Lower lobe of right lung (tissue), 2 donors: ENCODE measurements at regions not wholly inside any gene's neighbourhood (a gene's known extent, or its start where the extent isn't known, plus 50 kb on each side); places are given as distances from the start of the nearest gene placed in this dataset.

Experiments
- ATAC-seq, 2 donors: fragments of 200-7000 bp; cut with Tn5 transposase; one replicate each; pipeline ENCODE4 v1.9.1; 2020 to 2022; ENCODE audit warnings: mild to moderate bottlenecking in 2 of 2, moderate library complexity in 2 of 2
- DNase-seq: peaks from one replicate; pipeline ENCODE4 v3.0.0-alpha.2; 2020
- H3K27ac ChIP-seq: fragments of 200-600 bp; one replicate; pipeline ENCODE4 v1.8.0; 2022
- H3K27me3 ChIP-seq: fragments of 200-600 bp; one replicate; pipeline ENCODE4 v1.8.0; 2022; ENCODE audit warnings: low read depth
- H3K36me3 ChIP-seq: fragments of 200-600 bp; one replicate; pipeline ENCODE4 v1.8.0; 2022; ENCODE audit warnings: mild to moderate bottlenecking
- H3K4me1 ChIP-seq: fragments of 200-600 bp; one replicate; pipeline ENCODE4 v1.8.0; 2022
- H3K4me3 ChIP-seq: fragments of 200-600 bp; one replicate; pipeline ENCODE4 v1.8.0; 2022; ENCODE audit warnings: mild to moderate bottlenecking
- H3K9me3 ChIP-seq: fragments of 200-600 bp; one replicate; pipeline ENCODE4 v1.8.0; 2022
- intact Hi-C: fragments of 100-400 bp; cut with DNase I; formaldehyde crosslinking; loops from one replicate; pipeline ENCODE4 v1.11.0; 2022
- TF ChIP-seq, protein P1 (sequence below): fragments of 200-600 bp; IDR thresholded peaks from one replicate; pipeline ENCODE4 v1.8.0; 2022; ENCODE audit warnings: antibody characterized with exemption, mild to moderate bottlenecking
- donor health status: DM: no; HTN: yes; CAD: no; lungs with severe emphysema.

DNA sequence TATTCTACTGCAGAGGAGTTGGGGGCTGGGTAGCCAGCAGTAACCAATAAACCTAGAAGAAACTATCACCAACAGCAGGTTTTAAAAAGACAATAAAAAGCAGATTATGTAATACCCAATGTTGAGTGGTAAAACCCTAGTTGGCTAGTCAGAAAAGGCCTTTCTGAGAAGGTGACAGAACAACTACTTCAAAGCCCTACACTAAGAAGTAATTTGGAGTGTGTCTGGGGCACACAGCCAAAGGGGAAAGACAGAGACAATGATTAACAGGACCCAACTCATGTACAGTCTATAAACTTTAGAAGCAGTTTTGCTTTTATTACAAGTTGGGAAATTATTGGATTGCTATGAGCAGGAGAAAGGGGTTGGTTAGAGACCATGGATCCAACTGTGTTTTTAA is 77.2 kb upstream of the TMEM106B start:
- H3K4me3 ChIP-seq, result no peak overlapping the region
- intact Hi-C loops, result no loop called here
- H3K36me3 ChIP-seq, result no peaks in the 10 kb centered on the region
- H3K27ac ChIP-seq, result no peak overlapping the region
- DNase-seq, result no peak
- TF ChIP-seq, protein P1, sequence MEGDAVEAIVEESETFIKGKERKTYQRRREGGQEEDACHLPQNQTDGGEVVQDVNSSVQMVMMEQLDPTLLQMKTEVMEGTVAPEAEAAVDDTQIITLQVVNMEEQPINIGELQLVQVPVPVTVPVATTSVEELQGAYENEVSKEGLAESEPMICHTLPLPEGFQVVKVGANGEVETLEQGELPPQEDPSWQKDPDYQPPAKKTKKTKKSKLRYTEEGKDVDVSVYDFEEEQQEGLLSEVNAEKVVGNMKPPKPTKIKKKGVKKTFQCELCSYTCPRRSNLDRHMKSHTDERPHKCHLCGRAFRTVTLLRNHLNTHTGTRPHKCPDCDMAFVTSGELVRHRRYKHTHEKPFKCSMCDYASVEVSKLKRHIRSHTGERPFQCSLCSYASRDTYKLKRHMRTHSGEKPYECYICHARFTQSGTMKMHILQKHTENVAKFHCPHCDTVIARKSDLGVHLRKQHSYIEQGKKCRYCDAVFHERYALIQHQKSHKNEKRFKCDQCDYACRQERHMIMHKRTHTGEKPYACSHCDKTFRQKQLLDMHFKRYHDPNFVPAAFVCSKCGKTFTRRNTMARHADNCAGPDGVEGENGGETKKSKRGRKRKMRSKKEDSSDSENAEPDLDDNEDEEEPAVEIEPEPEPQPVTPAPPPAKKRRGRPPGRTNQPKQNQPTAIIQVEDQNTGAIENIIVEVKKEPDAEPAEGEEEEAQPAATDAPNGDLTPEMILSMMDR, result no peak
- peak; percentile 66 to 81 for ATAC-seq
- H3K9me3 ChIP-seq, result no peaks in the 10 kb centered on the region
- no peaks in the 10 kb centered on the region for H3K4me1 ChIP-seq
- H3K27me3 ChIP-seq, result no peaks in the 10 kb centered on the region

DNA sequence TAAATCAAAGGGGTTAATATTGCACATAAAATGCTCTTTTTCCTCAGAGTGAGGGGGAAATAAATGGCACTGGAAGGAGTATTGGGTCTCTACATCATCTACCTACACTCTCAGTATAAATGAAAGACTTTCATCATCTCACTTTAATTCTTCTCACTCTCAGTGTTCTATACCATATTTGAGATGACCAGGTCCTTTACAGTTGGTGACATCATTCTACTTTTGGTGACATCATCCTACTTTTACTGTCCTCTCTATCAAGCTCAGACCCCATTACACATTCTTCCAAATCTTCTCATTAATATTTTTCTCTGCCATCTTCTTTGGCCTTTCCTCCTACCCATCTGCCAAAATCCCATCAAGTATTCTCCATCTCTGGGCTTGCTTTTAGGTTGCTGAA is 74.6 kb upstream of the TMEM106B start:
- TF ChIP-seq, protein P1, result no peak
- Histone ChIP-seq H3K27ac (no peak overlapping the region), H3K36me3 (no peaks in the 10 kb centered on the region), H3K4me1 (no peaks in the 10 kb centered on the region), H3K9me3 (no peaks in the 10 kb centered on the region), H3K4me3 (no peak overlapping the region), H3K27me3 (no peaks in the 10 kb centered on the region)
- DNase-seq (no peak), ATAC-seq (no peak)
- intact Hi-C loops, result no loop called here

DNA sequence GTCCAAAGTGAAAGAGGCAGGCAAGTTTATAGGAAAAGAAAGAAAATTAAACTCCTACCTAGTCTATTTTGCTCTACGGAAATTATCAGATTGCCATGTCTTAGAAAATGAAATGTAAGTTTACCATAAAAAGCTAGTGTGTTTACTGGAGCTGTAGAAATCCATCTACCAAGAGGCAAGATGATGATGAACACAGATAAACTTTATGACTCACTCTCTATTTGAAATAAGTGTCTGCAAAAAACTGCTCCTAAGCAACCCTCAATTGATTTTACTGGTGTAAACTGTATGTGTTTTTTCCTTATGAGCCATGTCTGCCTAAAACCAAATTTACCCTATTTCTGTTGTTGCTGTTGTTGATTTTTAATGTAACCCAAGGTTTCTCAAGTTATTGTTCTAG is 73.8 kb upstream of the TMEM106B start:
- ATAC-seq, result no peak
- no peak overlapping the region for H3K27ac ChIP-seq
- H3K4me3 ChIP-seq, result no peak overlapping the region
- H3K27me3 ChIP-seq, result no peaks in the 10 kb centered on the region
- H3K9me3 ChIP-seq, result no peaks in the 10 kb centered on the region
- intact Hi-C loops, result no loop called here
- H3K4me1 ChIP-seq, result no peaks in the 10 kb centered on the region
- no peaks in the 10 kb centered on the region for H3K36me3 ChIP-seq
- TF ChIP-seq, protein P1, result no peak
- DNase-seq, result no peak

DNA sequence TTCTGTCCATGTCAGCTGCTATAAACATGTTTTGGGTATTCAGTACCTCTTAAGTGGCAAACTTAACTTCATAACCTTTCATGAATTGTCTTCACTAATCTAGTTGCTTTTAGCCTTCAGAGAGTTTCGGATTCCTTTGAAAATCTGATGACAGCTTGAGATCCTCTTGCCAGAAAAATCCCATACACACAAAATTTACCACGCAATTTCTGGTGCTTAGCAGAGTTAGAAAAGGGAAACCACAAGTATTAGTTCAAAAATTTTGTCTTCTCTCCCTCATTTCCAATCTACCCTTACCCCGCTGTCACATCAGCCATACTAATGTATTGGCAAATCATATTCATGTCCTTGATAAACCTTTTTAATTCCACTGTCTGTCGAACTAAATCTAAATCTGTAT is 72.7 kb upstream of the TMEM106B start:
- TF ChIP-seq, protein P1, result no peak
- intact Hi-C loops, result no loop called here
- H3K9me3 ChIP-seq, result no peaks in the 10 kb centered on the region
- H3K27ac ChIP-seq, result no peak overlapping the region
- DNase-seq (no peak), ATAC-seq (no peak)
- H3K27me3 ChIP-seq, result no peaks in the 10 kb centered on the region
- H3K4me1 ChIP-seq, result no peaks in the 10 kb centered on the region
- no peak overlapping the region for H3K4me3 ChIP-seq
- no peaks in the 10 kb centered on the region for H3K36me3 ChIP-seq

DNA sequence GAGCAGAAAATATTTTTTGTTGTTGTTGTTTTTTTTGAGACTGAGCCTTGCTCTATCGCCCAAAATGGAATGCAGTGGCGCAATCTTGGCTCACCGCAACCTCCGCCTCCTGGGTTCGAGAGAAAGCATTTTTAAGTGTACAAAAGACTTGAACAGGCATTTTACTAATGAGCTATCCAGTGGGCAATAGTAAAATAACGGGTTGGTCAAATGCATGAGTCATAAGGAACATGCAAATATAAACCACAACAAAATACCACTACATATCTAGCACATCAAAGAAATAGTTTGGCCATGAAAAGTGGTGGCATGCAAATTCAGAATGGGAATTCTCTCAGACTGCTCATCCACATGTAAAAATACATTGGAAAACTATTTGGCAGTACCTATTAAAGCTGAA is 71.7 kb upstream of the TMEM106B start:
- no peaks in the 10 kb centered on the region for H3K4me1 ChIP-seq
- no peak for ATAC-seq
- DNase-seq, result no peak
- H3K4me3 ChIP-seq, result no peak overlapping the region
- no peaks in the 10 kb centered on the region for H3K9me3 ChIP-seq
- no peaks in the 10 kb centered on the region for H3K36me3 ChIP-seq
- TF ChIP-seq, protein P1, result no peak
- no peaks in the 10 kb centered on the region for H3K27me3 ChIP-seq
- H3K27ac ChIP-seq, result no peak overlapping the region
- intact Hi-C loops, result no loop called here

DNA sequence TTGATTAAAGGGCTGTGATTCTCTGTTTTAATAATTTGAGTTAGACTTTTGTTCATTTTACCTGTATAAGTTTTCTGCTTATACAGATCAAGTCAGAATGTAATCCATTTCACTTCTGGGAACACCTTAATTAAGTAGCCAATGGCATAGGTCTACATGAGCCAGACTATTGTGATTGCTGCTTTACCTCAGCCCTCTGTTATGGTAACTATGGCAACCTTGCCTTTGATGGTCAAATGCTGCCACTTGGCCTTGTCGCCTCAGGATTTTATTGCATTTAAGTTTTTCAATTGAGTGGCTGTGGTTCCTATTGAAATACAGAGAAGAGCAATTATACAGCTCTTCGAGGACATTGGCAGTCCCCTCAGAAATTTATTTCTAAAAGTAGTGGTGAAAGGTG is 64.3 kb upstream of the TMEM106B start:
- Histone ChIP-seq H3K27ac (no peak overlapping the region), H3K36me3 (no peaks in the 10 kb centered on the region), H3K9me3 (no peaks in the 10 kb centered on the region), H3K4me3 (no peak overlapping the region), H3K4me1 (no peaks in the 10 kb centered on the region), H3K27me3 (no peaks in the 10 kb centered on the region)
- intact Hi-C loops, result no loop called here
- TF ChIP-seq, protein P1, result no peak
- ATAC-seq (no peak), DNase-seq (no peak)
